ENCODE measurements at regions not wholly inside any gene's neighbourhood (a gene's known extent, or its start where the extent isn't known, plus 50 kb on each side); places are given as distances from the start of the nearest gene placed in this dataset.

GRCh38 chr11:97883086-97883485 lies 1137.7 kb upstream of the CNTN5 start:
- Histone ChIP-seq H3K4me2 (ENCODE audit: insufficient read depth, low read length) (no peak overlapping the region), H3K4me1 (ENCODE audit: control insufficient read depth, extremely low read depth, insufficient read depth, low read length) (peaks cover 4% of the 10 kb centered on the region), H3K9me3 (replicated peaks; ENCODE audit: control insufficient read depth, insufficient read depth, low read length) (no peaks in the 10 kb centered on the region), H3K79me2 (ENCODE audit: control insufficient read depth, insufficient read depth, low read length) (no peaks in the 10 kb centered on the region), H3K9ac (replicated peaks; ENCODE audit: extremely low read depth, insufficient read depth, low read length) (no peak overlapping the region), H3K9me1 (replicated peaks; ENCODE audit: control insufficient read depth, extremely low read depth, insufficient read depth, low read length) (no peaks in the 10 kb centered on the region), H2AFZ (ENCODE audit: low read depth, low read length) (no peak overlapping the region), H3K27ac (ENCODE audit: insufficient read depth, low read depth, low read length) (no peak overlapping the region), H4K20me1 (replicated peaks; ENCODE audit: control insufficient read depth, extremely low read depth, insufficient read depth, low read length) (no peaks in the 10 kb centered on the region), H3K27me3 (ENCODE audit: control insufficient read depth in 2 of 2, insufficient read depth in 2 of 2, low read length in 2 of 2) (no peaks in the 10 kb centered on the region), H3K36me3 (ENCODE audit: control insufficient read depth in 2 of 2, extremely low read depth in 1 of 2, insufficient read depth in 2 of 2, low read length in 2 of 2) (no peaks in the 10 kb centered on the region), H3K4me3 (replicated peaks in 1 of 3; ENCODE audit: insufficient read depth in 1 of 3, low read depth in 1 of 3, low read length in 3 of 3) (no peak overlapping the region)
- POLR2A ChIA-PET, result no interaction called here
- peak; percentile 40 for FAIRE-seq
- DNase-seq (ENCODE audit: low read depth, low spot score), result peak; percentile 82
- dilution Hi-C loops (cut with MboI; ENCODE audit: extremely low pct_ligation_motif_present, low sequenced_read_pairs) (no loop called here), intact Hi-C loops (cut with micrococcal nuclease) (loop anchor here (10.0 kb wide), 1 partner anchor 268 kb away; no protein-coding TSS in a partner anchor)
- TF ChIP-seq CTCF (IDR thresholded peaks at IDR 0.05; ENCODE audit: extremely low read depth in 1 of 2, insufficient read depth in 1 of 2, low read depth in 1 of 2, low read length in 2 of 2), result no peak
- TF ChIP-seq FOS (IDR thresholded peaks at IDR 0.05; ENCODE audit: borderline replicate concordance, insufficient read depth, low read length), result no peak
- peak; percentile 35 for TF ChIP-seq GATA2 (IDR thresholded peaks at IDR 0.05; ENCODE audit: insufficient read depth, insufficient read length, low read depth, low read length)
- CTCF ChIA-PET, result interaction anchor here (0.8 to 1.1 kb wide), 3 partner anchors 13 to 20 kb away, joined by 3 read pairs; no protein-coding TSS in a partner anchor
- BruUV-seq (replicated peaks), result no TSS peak

GRCh38 chr11:97888641-97889040 lies 1132.1 kb upstream of the CNTN5 start:
- H3K36me3 ChIP-seq (ENCODE audit: control insufficient read depth in 2 of 2, extremely low read depth in 1 of 2, insufficient read depth in 2 of 2, low read length in 2 of 2), result no peaks in the 10 kb centered on the region
- H3K4me2 ChIP-seq (ENCODE audit: insufficient read depth, low read length), result no peak overlapping the region
- no peak for FAIRE-seq
- no peaks in the 10 kb centered on the region for H3K27me3 ChIP-seq (ENCODE audit: control insufficient read depth in 2 of 2, insufficient read depth in 2 of 2, low read length in 2 of 2)
- no peaks in the 10 kb centered on the region for H3K79me2 ChIP-seq (ENCODE audit: control insufficient read depth, insufficient read depth, low read length)
- POLR2A ChIA-PET, result no interaction called here
- H3K4me1 ChIP-seq (ENCODE audit: control insufficient read depth, extremely low read depth, insufficient read depth, low read length), result no peaks in the 10 kb centered on the region
- TF ChIP-seq EZH2 (IDR thresholded peaks at IDR 0.05; ENCODE audit: borderline replicate concordance, low read depth, low read length, severe bottlenecking), result no peak
- TF ChIP-seq POLR2AphosphoS5 (IDR thresholded peaks at IDR 0.05; ENCODE audit: insufficient read depth, low read depth, low read length), result no peak
- no peak overlapping the region for H2AFZ ChIP-seq (ENCODE audit: low read depth, low read length)
- DNase-seq (ENCODE audit: low read depth, low spot score), result peak; percentile 18
- no peaks in the 10 kb centered on the region for H4K20me1 ChIP-seq (replicated peaks; ENCODE audit: control insufficient read depth, extremely low read depth, insufficient read depth, low read length)
- H3K4me3 ChIP-seq (replicated peaks in 1 of 3; ENCODE audit: insufficient read depth in 1 of 3, low read depth in 1 of 3, low read length in 3 of 3), result no peak overlapping the region
- intact Hi-C loops (cut with micrococcal nuclease) (loop anchor here (10.0 kb wide), 1 partner anchor 274 kb away; no protein-coding TSS in a partner anchor), dilution Hi-C loops (cut with MboI; ENCODE audit: extremely low pct_ligation_motif_present, low sequenced_read_pairs) (no loop called here)
- H3K27ac ChIP-seq (ENCODE audit: insufficient read depth, low read depth, low read length), result no peak overlapping the region
- CTCF ChIA-PET, result no interaction called here
- H3K9me3 ChIP-seq (replicated peaks; ENCODE audit: control insufficient read depth, insufficient read depth, low read length), result no peaks in the 10 kb centered on the region
- H3K9ac ChIP-seq (replicated peaks; ENCODE audit: extremely low read depth, insufficient read depth, low read length), result no peak overlapping the region
- BruUV-seq (replicated peaks), result no TSS peak
- no peaks in the 10 kb centered on the region for H3K9me1 ChIP-seq (replicated peaks; ENCODE audit: control insufficient read depth, extremely low read depth, insufficient read depth, low read length)

All from endothelial cell of umbilical vein (primary cell).